ENCODE measurements at regions not wholly inside any gene's neighbourhood (a gene's known extent, or its start where the extent isn't known, plus 50 kb on each side); places are given as distances from the start of the nearest gene placed in this dataset.

DNA sequence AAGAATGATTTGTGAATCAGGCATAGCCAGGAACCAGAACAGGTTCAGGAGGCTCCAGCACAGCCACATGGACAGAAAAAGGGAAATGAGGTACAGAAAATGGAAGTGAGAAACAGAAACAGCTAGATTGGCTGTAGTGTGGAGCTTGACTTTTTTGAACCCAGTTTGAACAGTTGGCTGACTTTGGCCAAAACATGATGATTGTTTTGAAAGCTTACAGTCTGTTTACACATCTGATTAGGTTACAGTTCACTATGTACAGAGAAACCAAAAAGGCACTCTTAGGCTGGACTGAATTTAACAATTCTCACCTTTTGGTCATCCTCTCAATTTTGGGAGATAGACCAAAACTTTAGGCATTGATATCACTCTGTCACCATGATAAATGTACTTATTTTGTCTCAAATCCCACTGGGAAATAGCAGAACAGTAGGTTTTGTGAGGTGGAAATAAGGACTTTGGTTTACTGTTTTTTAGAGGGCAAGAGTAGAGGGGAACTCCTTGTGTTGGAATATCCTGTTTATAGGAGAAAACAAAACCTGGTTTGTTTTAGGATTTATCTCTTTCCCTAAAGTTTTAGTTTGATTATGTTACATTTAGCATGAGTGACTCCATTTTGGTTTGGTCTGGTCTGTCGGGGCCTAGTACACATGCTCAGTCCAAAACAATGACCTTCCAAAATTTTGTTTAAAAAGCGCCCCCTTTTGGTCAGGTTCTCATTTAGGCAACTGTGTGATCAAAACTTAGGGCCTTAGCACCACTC is 123.1 kb downstream of the OLIG3 start:
- TF ChIP-seq, protein P1, sequence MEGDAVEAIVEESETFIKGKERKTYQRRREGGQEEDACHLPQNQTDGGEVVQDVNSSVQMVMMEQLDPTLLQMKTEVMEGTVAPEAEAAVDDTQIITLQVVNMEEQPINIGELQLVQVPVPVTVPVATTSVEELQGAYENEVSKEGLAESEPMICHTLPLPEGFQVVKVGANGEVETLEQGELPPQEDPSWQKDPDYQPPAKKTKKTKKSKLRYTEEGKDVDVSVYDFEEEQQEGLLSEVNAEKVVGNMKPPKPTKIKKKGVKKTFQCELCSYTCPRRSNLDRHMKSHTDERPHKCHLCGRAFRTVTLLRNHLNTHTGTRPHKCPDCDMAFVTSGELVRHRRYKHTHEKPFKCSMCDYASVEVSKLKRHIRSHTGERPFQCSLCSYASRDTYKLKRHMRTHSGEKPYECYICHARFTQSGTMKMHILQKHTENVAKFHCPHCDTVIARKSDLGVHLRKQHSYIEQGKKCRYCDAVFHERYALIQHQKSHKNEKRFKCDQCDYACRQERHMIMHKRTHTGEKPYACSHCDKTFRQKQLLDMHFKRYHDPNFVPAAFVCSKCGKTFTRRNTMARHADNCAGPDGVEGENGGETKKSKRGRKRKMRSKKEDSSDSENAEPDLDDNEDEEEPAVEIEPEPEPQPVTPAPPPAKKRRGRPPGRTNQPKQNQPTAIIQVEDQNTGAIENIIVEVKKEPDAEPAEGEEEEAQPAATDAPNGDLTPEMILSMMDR (IDR thresholded peaks at IDR 0.05): no peak
- no peak for TF ChIP-seq POLR2A (IDR thresholded peaks at IDR 0.05)

Data from lower leg skin (tissue), 3 donors.